DMS79 treated with DMSO at 0.1 percent for 48 hours (cell line): ENCODE measurements at regions not wholly inside any gene's neighbourhood (a gene's known extent, or its start where the extent isn't known, plus 50 kb on each side); places are given as distances from the start of the nearest gene placed in this dataset.
A peak's percentile ranks its signal among the peaks of the same experiment; 100 is the strongest.
"Not testable (repeated sequence)": the region's sequence is repeated elsewhere in the genome, so short reads cannot be mapped to it uniquely, and the experiment has no call there.

Experiments used
- DNase-seq: peaks from one replicate; lab custom pipeline; 2025; lab: John Stamatoyannopoulos, UW

DNA sequence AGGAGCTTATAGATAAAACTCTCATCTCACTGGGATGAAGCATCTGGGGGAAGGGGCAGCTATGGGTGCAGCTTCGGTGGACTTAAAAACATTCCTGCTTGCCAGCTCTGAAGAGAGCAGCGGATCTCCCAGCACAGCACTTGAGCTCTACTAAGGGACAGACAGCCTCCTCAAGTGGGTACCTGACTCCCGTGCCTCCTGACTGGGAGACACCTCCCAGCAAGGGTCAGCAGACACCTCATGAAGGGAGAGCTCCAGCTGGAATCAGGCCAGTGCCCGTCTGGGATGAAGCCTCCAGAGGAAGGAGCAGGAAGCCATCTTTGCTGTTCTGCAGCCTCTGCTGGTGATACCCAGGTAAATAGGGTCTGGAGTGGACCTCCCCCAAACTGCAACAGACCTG lies 345.2 kb upstream of the SYT1 start:
- DNase-seq, result no peak

- DNase-seq, result peak; percentile 89
Observed at GRCh38 chr12:78530100-78530765, 334.3 kb upstream of the SYT1 start.

DNA sequence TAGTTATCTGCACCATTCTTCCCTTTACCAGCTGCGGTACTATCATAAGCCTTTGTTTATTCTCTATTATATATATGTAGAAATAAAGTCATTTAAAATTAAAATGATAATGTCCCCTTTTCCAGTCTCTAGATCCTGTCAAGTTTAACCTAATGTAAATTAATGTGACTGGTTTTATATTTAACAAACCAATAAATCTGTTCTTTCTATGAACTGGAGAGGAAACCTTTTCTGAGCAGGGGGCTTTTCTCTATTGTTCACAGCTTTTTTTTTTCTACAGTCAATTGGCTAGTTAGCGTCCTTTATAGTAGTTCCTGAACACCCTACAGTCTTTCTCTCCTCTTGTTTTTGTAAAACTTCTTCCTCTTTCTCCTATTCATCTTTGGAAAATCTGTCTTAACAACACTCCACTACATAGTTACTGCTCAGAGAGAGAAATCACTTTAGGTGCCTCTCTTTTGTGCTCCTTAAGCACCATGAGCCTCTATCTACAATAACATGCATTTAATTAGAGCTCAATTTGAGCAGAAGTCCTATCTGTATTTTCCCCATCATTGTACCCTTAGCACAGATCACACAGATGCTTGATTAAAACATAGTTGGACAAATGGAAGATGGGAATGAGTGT lies 332.6 kb upstream of the SYT1 start:
- no peak for DNase-seq

DNA sequence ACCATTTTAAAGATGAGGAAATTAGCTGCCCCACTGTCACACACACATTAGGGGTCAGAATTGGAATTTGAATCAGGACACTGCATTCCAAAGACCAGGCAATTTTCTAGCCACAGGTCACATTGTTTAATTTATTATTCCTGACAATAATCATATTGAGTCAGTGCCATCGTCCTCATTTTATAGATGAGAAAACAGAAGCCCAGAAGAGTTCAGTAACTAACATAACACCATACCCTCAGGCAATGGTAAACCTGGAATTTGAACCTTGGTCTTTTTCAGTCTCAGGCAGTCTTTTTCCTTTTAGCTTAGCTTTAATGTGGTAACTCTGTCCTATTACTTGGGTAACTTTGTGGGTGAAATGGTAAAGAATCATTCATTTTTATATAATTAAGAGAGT lies 330.3 kb upstream of the SYT1 start:
- no peak for DNase-seq

- no peak for DNase-seq
Observed at GRCh38 chr12:78540606-78541336, 323.8 kb upstream of the SYT1 start.

- no peak for DNase-seq
Observed at GRCh38 chr12:78550831-78551230, 313.7 kb upstream of the SYT1 start.

- no peak for DNase-seq
Observed at GRCh38 chr12:78555802-78556201, 308.8 kb upstream of the SYT1 start.

- DNase-seq, result no peak
Observed at GRCh38 chr12:78556651-78557050, 307.9 kb upstream of the SYT1 start.

DNA sequence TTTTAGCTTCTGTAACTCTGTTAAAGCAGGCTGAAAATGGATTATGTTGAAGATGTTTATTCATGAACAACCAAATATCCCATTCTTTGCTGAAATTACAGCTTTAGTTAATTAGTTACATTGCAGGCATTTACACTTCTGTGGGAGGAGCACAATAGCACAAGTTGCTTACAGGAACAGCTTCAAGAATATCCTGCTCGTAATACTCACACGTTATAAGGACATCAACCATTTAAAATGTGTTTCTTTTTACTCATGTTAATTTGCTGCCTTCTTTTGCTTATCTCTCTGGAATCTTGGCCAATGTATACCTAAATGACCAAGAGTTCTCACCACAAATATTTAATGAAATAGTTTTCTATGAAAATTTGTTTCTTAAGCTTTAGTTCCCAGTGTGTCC lies 305.2 kb upstream of the SYT1 start:
- no peak for DNase-seq

GRCh38 chr12:78559886-78560285 lies 304.7 kb upstream of the SYT1 start:
- DNase-seq, result no peak

GRCh38 chr12:78560633-78561032 lies 303.9 kb upstream of the SYT1 start:
- DNase-seq, result no peak

- DNase-seq, result no peak
Observed at GRCh38 chr12:78562368-78563205, 302.0 kb upstream of the SYT1 start.

GRCh38 chr12:78563826-78564225 lies 300.7 kb upstream of the SYT1 start:
- no peak for DNase-seq

DNA sequence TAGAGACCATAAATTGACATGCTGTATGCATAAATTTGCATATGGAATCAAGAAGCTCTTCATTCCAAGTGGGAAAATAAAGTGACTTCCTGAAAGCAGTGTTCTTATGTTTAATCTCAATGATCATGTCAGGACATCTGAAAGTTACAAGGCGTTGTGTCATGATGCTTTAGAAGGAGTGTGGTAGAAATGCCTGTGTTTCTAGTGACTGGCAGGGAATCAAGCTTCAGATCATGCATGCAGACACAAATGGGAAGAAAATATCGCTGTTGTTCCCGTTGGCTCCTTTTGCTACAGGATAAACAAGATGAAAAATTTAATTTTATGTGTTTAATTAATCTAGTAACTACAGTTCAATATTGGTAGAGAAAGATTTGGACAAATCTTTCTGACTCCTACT lies 298.1 kb upstream of the SYT1 start:
- DNase-seq, result no peak

DNA sequence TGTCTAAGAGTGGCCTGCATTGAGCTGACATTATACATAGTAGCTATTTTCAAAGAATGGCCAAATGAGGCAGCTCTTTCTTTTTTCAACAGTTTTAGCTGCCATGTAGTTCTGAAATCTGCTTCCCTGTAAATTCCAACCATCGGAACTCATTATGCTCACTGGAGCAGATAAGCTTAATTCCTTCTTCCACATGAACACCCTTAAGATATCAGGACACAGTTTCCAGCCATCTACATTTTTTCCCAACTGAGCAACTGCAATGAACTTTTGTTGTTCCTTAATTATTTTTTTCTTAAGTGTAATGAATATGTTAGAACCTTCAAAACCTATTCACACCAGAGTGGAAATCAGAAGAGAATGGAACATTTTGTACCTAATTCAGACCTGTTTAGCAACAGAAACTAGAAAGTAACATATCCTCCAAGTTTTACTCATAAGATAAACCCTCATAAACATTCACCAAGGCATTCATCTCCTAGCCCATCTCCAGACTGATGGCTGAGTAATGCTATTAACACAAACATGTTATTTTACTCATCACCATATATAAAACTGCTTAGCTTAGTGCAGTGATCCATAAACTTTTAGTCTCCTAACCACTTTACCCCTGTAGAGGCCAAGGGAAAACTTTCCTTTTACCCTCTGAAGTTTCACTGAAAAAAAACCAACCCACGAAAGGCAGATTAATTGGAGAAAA lies 296.1 kb upstream of the SYT1 start:
- no peak for DNase-seq

DNA sequence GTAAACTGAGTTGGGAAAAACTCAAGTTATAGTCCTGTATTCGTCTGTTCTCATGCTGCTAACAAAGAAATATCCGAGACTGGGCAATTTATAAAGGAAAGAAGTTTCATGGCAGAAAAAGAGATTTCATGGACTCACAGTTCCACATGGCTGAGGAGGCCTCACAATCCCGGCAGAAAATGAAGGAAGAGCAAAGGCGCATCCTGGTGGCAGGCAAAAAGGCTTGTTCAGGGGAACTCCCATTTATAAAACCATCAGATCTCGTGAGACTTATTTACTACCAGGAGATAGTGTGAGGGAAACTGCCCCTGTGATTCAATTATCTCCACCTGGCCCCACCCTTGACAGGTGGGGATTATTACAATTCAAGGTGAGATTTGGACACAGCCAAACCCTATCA lies 292.6 kb upstream of the SYT1 start:
- no peak for DNase-seq

GRCh38 chr12:78575208-78575607 lies 289.4 kb upstream of the SYT1 start:
- not testable (repeated sequence) for DNase-seq

- DNase-seq, result no peak
Observed at GRCh38 chr12:78579846-78580245, 284.7 kb upstream of the SYT1 start.

- no peak for DNase-seq
Observed at GRCh38 chr12:78580296-78580695, 284.3 kb upstream of the SYT1 start.

- DNase-seq, result no peak
Observed at GRCh38 chr12:78584695-78585094, 279.9 kb upstream of the SYT1 start.

DNA sequence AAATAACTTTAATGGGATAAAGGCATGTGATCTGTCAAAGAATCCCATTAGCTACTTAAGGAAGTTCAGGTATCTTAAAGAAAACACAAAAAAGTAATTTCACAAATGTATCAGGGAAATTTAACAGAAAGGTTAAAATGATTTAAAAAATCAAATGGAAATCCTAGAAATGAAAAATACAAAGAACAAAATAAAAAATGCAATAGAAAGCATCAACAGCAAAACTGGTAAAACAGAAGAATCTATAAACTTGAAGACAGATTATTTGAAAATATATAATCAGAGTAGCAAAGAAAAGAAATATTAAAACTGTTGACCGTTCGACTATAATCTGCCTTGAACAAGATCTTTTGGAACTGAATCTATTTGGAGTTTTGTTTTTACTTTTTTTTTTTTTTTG lies 279.4 kb upstream of the SYT1 start:
- DNase-seq, result no peak

- no peak for DNase-seq
Observed at GRCh38 chr12:78586790-78587189, 277.8 kb upstream of the SYT1 start.
